ENCODE measurements at regions not wholly inside any gene's neighbourhood (a gene's known extent, or its start where the extent isn't known, plus 50 kb on each side); places are given as distances from the start of the nearest gene placed in this dataset.

DNA sequence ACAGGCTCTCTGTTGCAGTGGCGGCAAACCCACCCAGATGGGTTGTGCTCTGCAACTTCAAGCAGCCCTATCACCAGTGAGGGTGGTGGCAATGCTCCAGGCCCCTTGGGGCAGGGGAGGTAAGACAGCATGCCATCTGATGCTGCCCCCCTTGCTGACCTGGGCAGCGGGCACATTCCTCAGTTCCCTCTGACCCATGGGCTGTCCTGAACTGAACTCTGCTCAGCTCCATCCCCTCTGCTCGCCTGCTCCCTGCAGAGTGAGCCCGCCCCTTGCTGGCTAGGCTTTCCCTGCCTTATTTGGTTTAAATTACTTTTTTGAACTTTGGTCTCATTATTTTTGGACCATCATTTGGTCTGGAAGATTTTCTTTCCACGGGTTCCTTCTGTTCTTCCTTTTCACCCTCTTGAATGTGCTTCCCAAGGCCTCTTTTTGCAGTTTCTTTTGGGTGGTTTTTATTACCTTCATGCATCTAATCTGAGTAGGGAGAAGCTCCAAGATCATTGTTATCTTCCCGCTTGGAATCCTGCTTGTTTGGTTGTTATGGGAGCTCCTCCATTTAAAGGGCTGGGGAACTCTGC lies 565.4 kb downstream of the TNS1 start:
- Histone ChIP-seq H3K27me3 (ENCODE audit: control insufficient read depth, insufficient read depth, low read length) (no peaks in the 10 kb centered on the region), H3K36me3 (ENCODE audit: control insufficient read depth, insufficient read depth, low read length) (no peaks in the 10 kb centered on the region), H3K4me3 (ENCODE audit: low read depth, low read length) (no peak overlapping the region)
- no peak for DNase-seq (ENCODE audit: low read depth)
- ChIA-PET CTCF (interaction anchor here (1.2 kb wide), 1 partner anchor 14 kb away, joined by 3 read pairs; no protein-coding TSS in a partner anchor), POLR2A (no interaction called here)
- TF ChIP-seq, protein P1, sequence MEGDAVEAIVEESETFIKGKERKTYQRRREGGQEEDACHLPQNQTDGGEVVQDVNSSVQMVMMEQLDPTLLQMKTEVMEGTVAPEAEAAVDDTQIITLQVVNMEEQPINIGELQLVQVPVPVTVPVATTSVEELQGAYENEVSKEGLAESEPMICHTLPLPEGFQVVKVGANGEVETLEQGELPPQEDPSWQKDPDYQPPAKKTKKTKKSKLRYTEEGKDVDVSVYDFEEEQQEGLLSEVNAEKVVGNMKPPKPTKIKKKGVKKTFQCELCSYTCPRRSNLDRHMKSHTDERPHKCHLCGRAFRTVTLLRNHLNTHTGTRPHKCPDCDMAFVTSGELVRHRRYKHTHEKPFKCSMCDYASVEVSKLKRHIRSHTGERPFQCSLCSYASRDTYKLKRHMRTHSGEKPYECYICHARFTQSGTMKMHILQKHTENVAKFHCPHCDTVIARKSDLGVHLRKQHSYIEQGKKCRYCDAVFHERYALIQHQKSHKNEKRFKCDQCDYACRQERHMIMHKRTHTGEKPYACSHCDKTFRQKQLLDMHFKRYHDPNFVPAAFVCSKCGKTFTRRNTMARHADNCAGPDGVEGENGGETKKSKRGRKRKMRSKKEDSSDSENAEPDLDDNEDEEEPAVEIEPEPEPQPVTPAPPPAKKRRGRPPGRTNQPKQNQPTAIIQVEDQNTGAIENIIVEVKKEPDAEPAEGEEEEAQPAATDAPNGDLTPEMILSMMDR (IDR thresholded peaks at IDR 0.05; ENCODE audit: insufficient read depth, low read depth, low read length), result no peak

DNA sequence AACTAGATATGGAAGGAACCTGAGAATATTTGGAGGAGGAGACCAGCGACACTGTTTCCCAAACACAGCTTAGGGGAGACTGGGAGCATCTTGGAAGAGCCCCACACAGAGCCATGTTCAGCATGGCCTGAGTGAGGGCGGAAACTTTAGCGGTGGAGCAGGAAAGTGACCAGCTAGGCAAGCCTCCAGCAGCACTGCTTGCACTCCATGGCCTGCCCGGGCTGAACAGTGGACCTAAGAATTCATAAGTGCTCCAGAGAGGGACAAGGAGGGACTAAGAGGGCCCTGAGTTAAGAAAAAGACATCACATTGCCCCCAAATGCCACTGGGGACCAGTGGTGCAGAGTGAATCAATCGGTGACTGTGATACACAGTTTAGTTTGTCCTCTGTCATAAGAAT lies 566.4 kb downstream of the TNS1 start:
- Histone ChIP-seq H3K4me3 (ENCODE audit: low read depth, low read length) (no peak overlapping the region), H3K36me3 (ENCODE audit: control insufficient read depth, insufficient read depth, low read length) (no peaks in the 10 kb centered on the region), H3K27me3 (ENCODE audit: control insufficient read depth, insufficient read depth, low read length) (no peaks in the 10 kb centered on the region)
- DNase-seq (ENCODE audit: low read depth), result no peak
- TF ChIP-seq, protein P1 (IDR thresholded peaks at IDR 0.05; ENCODE audit: insufficient read depth, low read depth, low read length), result no peak
- ChIA-PET CTCF (no interaction called here), POLR2A (no interaction called here)

DNA sequence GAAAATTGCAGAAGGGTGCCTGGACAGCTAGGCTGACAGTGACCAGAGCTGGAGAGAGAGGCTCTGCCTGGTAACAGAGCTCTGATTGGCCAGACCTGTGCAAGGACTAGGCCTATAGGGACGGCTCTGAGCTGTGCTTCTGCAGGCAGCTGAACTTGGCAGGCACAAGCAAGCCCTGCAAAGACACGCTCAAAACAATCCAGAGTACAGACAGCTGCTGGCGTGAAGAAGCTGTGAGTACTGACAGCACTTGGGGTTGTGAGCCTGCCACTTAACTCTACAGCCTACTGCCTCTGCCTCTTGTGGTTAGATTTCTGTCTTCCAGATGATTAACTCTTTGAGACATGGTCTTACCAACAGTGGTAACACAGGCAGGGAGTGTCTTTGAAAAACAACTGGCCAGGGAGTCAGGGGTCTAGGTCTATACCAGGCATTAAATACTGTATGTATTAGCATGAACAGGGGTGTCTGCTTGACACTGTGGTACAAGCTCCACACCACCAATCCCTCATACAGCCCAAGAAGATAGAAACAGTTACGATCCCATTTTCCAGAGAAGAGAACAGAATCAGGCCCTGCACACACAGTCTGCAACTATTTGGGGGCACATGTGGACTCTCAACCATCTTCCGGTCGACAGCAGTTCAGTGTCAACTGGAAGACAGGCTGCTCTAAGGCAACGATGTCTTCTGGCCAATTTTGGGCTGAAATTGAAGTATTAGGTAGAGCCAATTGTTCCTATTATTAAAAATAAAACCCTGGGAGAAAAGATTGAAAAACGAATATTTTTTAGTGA lies 568.4 kb downstream of the TNS1 start:
- Histone ChIP-seq H3K36me3 (ENCODE audit: control insufficient read depth, insufficient read depth, low read length) (no peaks in the 10 kb centered on the region), H3K4me3 (ENCODE audit: low read depth, low read length) (no peak overlapping the region), H3K27me3 (ENCODE audit: control insufficient read depth, insufficient read depth, low read length) (no peaks in the 10 kb centered on the region)
- peak; percentile 79 for DNase-seq (ENCODE audit: low read depth)
- CTCF ChIA-PET, result no interaction called here
- TF ChIP-seq, protein P1 (IDR thresholded peaks at IDR 0.05; ENCODE audit: insufficient read depth, low read depth, low read length), result no peak
- POLR2A ChIA-PET, result no interaction called here

DNA sequence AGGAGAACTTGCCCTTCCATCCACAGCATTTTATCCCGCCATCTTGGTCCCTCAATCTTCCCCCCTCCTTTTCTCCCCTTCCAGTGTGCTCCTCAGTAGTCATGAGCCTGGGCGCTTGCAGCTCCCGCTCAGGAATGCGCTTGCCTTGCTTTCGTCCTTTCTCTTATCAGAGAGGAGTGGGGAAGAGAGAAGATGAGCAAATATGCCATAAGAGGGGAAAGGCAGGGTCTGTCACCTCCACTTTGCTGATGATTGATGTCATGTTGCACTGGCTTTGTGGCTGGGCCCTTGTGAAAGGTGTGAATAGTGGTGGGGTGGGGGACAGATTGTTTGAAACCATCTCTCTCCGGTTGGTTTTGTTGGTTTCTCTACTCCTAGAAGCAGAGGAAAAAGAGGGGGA lies 569.3 kb downstream of the TNS1 start:
- ChIA-PET CTCF (no interaction called here), POLR2A (no interaction called here)
- DNase-seq (ENCODE audit: low read depth), result no peak
- no peaks in the 10 kb centered on the region for H3K36me3 ChIP-seq (ENCODE audit: control insufficient read depth, insufficient read depth, low read length)
- H3K27me3 ChIP-seq (ENCODE audit: control insufficient read depth, insufficient read depth, low read length), result no peaks in the 10 kb centered on the region
- no peak overlapping the region for H3K4me3 ChIP-seq (ENCODE audit: low read depth, low read length)
- TF ChIP-seq, protein P1 (IDR thresholded peaks at IDR 0.05; ENCODE audit: insufficient read depth, low read depth, low read length), result no peak

DNA sequence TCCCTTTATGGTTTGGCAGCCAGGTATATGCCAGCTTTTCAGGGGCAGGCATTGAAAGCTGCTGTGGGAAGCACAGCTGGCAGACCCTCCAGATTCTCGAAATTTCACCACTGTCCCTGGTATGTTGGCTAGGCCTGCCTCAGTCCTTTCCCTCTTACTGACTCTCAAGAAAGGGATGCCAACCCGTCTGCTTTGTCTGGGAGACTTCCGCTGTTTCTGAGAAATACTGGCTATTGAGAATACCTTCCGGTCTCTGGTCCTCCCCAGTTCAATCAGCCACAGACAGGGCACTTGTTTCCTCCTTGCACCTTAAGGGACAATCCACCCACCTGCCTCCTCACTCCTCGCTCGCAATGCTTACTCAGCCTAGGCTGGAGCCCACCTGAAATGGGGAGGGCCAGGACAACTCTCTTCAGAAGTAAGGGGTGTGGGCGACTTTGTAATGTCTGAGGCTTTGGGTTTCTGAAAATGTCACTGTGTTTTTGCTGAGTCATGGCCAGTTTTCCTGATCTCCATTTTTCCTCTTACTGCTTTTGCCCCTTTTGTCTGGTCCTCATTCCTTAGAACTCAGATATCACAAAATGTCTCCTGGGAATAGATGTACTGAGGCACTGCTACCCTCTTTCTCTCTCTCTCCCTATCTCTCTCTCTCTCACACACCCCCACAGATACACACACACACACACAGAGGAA lies 571.1 kb downstream of the TNS1 start:
- Histone ChIP-seq H3K4me3 (ENCODE audit: low read depth, low read length) (no peak overlapping the region), H3K36me3 (ENCODE audit: control insufficient read depth, insufficient read depth, low read length) (no peaks in the 10 kb centered on the region), H3K27me3 (ENCODE audit: control insufficient read depth, insufficient read depth, low read length) (no peaks in the 10 kb centered on the region)
- TF ChIP-seq, protein P1 (IDR thresholded peaks at IDR 0.05; ENCODE audit: insufficient read depth, low read depth, low read length), result no peak
- POLR2A ChIA-PET, result no interaction called here
- CTCF ChIA-PET, result no interaction called here
- DNase-seq (ENCODE audit: low read depth), result no peak

Data from BJ (cell line).